GM13976 (cell line): ENCODE measurements at regions not wholly inside any gene's neighbourhood (a gene's known extent, or its start where the extent isn't known, plus 50 kb on each side); places are given as distances from the start of the nearest gene placed in this dataset.

Experiments
- DNase-seq: peaks from one replicate; pipeline ENCODE4 v3.0.0; 2012; ENCODE audit warnings: low spot score
- CTCF ChIP-seq: IDR thresholded peaks from 2 replicates; pipeline ENCODE4 v1.5.1; 2012; ENCODE audit warnings: borderline replicate concordance, mild to moderate bottlenecking; ENCODE audit not compliant: insufficient read depth; ENCODE audit errors: extremely low read depth, missing control alignments, control extremely low read depth
- in situ Hi-C: fragments of 300-500 bp; cut with MboI; formaldehyde crosslinking; loops from one replicate; pipeline ENCODE4 v1.12.0; 2022; ENCODE audit warnings: low sequenced_read_pairs, mixed read lengths, inconsistent platforms; ENCODE audit not compliant: unreplicated experiment

- TF ChIP-seq CTCF = no peak
- no peak for DNase-seq
- in situ Hi-C loops = loop anchor here (10.0 kb wide), 1 partner anchor 254 kb away; no protein-coding TSS in a partner anchor
These were observed 84.2 kb downstream of the ESM1 start for GRCh38 chr5:54900984-54901725.

- in situ Hi-C loops = no loop called here
- DNase-seq = no peak
These were observed 88.4 kb downstream of the ESM1 start for GRCh38 chr5:54897001-54897400.

GRCh38 chr5:54895816-54896341 lies 89.5 kb downstream of the ESM1 start:
- no peak for TF ChIP-seq CTCF
- in situ Hi-C loops = no loop called here
- DNase-seq = no peak

More at GRCh38 chr5:54897001-54897400, 88.4 kb downstream of the ESM1 start:
- TF ChIP-seq CTCF = no peak

- no peak for DNase-seq
- TF ChIP-seq CTCF = no peak
- in situ Hi-C loops = no loop called here
These were observed 90.2 kb downstream of the ESM1 start for GRCh38 chr5:54894957-54895815.

GRCh38 chr5:54889826-54890225 lies 95.6 kb downstream of the ESM1 start:
- in situ Hi-C loops = no loop called here
- TF ChIP-seq CTCF = no peak
- DNase-seq = no peak

- TF ChIP-seq CTCF = no peak
- in situ Hi-C loops = no loop called here
- DNase-seq = no peak
These were observed 97.7 kb downstream of the ESM1 start for GRCh38 chr5:54887663-54888062.
